Skeletal muscle tissue (tissue), 3 donors: ENCODE measurements at regions not wholly inside any gene's neighbourhood (a gene's known extent, or its start where the extent isn't known, plus 50 kb on each side); places are given as distances from the start of the nearest gene placed in this dataset.

Experiments used
- H3K27ac ChIP-seq: one replicate; pipeline ENCODE4 v1.7.0; 2013; ENCODE audit warnings: mild to moderate bottlenecking, low read depth, low read length, inconsistent platforms
- H3K27me3 ChIP-seq, 3 donors: one replicate each; pipeline ENCODE4 v1.7.0; 2013; ENCODE audit warnings: low read length in 3 of 3; ENCODE audit not compliant: control insufficient read depth in 3 of 3, insufficient read depth in 3 of 3
- H3K36me3 ChIP-seq, 3 donors: one replicate each; pipeline ENCODE4 v1.7.0; 2013; ENCODE audit warnings: low read length in 3 of 3; ENCODE audit not compliant: control insufficient read depth in 3 of 3, insufficient read depth in 3 of 3
- H3K4me1 ChIP-seq, 3 donors: one replicate each; pipeline ENCODE4 v1.7.0; 2013; ENCODE audit warnings: low read length in 3 of 3, mild to moderate bottlenecking in 3 of 3; ENCODE audit not compliant: control insufficient read depth in 3 of 3, insufficient read depth in 3 of 3
- H3K4me3 ChIP-seq, 3 donors: one replicate each; pipeline ENCODE4 v1.7.0; 2013; ENCODE audit warnings: low read length in 3 of 3
- H3K9ac ChIP-seq, 3 donors: one replicate each; pipeline ENCODE4 v1.7.0; 2013; ENCODE audit warnings: low read length in 3 of 3, mild to moderate bottlenecking in 3 of 3, moderate library complexity in 2 of 3, low read depth in 1 of 3
- H3K9me3 ChIP-seq, 3 donors: one replicate each; pipeline ENCODE4 v1.7.0; 2013; ENCODE audit warnings: low read length in 3 of 3; ENCODE audit not compliant: control insufficient read depth in 3 of 3
- donor health status: Osteomylitis.

DNA sequence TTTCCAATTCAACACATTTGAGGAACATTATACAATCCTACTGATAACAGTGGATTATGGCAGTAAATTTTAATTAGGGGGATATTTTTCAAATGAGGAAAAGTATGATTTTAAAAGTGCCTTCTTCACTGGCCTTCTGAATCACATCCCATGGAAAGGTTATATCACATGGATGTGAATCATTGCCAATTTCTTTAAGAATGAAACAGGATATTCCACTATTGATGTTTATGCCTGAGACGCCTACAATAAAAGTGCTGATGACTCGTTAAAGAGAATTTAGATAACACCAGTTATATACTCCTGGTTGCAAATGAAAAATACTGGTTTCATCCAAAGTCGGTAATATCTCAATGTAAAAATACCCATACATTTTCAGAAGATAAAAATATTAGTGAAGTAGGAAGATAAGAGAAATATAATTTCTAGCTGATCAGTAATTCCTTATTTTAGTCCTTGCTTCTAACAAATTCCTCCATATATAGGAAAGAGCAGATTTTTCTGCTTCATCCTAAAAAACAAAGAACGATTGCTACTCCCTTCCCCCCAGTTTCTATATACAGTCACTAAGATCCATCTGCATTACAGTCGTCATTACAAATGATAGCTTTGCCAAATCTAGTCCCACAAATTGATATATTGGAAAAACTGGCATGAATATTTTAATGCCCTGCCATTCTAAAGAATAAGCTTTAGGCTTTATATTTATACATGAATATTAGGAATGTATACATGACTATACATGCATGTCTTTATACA lies 139.5 kb upstream of the SOX5 start:
- Histone ChIP-seq H3K27me3 (no peaks in the 10 kb centered on the region), H3K4me3 (no peak overlapping the region), H3K4me1 (no peaks in the 10 kb centered on the region), H3K9me3 (no peaks in the 10 kb centered on the region), H3K36me3 (no peaks in the 10 kb centered on the region), H3K9ac (no peak overlapping the region), H3K27ac (no peak overlapping the region)

DNA sequence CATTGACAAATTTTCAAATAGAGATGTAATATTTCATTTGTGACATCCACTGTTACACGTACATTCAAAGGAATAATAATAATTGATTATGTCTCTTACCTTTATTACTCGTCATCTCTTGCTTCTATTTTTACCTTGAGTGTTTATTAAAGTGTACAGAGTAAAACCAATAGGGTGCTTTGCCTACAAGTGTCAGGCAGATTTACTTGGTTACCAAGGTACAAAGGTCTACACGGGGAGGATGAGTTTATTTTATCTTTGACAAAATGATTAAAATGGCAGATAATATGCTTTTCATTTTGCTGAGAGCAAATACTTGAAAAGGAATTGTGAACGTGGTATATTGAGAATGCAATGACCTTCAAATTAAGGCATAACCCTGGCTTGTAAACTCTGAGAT lies 137.8 kb upstream of the SOX5 start:
- Histone ChIP-seq H3K4me3 (no peak overlapping the region), H3K36me3 (no peaks in the 10 kb centered on the region), H3K9ac (no peak overlapping the region), H3K27me3 (no peaks in the 10 kb centered on the region), H3K9me3 (no peaks in the 10 kb centered on the region), H3K27ac (no peak overlapping the region), H3K4me1 (no peaks in the 10 kb centered on the region)

DNA sequence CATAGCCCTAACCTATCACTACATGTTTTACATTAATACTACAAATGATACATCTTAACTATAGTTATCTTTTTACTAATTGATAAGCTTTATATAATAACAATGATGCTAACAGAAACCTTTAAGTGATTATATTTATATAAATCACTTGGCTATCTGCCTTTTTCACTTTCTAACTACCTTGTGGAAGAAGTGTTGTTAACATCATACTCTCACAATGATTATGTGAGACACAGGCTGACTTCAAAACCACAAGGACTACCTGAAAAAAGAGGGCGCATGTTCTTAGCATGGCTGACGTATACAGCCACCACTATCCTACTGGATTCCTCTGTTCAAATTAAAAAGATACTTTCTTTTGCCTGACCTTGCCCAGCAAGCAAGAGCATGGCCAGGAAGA lies 135.3 kb upstream of the SOX5 start:
- H3K27ac ChIP-seq: no peak overlapping the region
- no peaks in the 10 kb centered on the region for H3K4me1 ChIP-seq
- no peak overlapping the region for H3K4me3 ChIP-seq
- H3K36me3 ChIP-seq: no peaks in the 10 kb centered on the region
- H3K9me3 ChIP-seq: no peaks in the 10 kb centered on the region
- no peak overlapping the region for H3K9ac ChIP-seq
- no peaks in the 10 kb centered on the region for H3K27me3 ChIP-seq

DNA sequence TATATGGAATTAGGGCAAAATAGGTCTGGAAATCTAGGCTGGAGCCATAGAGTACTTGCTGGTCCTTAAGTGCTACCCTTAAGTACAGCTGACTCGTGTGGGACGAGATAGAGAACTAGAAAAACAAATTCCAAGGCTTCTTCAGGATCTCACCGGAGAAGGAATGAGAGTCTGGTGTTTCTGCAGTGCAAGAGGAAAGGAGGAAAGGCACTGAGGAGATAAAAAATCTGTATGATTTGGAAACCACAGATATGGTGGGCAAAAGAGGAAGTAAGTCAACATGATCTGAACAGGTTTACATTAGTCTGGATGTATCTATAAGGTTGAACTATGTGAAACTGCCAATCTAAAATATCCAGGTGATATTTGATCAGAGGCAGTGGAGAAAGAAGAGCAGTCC lies 134.4 kb upstream of the SOX5 start:
- H3K27ac ChIP-seq: no peak overlapping the region
- H3K27me3 ChIP-seq: no peaks in the 10 kb centered on the region
- no peak overlapping the region for H3K9ac ChIP-seq
- no peak overlapping the region for H3K4me3 ChIP-seq
- no peaks in the 10 kb centered on the region for H3K4me1 ChIP-seq
- H3K9me3 ChIP-seq: no peaks in the 10 kb centered on the region
- no peaks in the 10 kb centered on the region for H3K36me3 ChIP-seq

DNA sequence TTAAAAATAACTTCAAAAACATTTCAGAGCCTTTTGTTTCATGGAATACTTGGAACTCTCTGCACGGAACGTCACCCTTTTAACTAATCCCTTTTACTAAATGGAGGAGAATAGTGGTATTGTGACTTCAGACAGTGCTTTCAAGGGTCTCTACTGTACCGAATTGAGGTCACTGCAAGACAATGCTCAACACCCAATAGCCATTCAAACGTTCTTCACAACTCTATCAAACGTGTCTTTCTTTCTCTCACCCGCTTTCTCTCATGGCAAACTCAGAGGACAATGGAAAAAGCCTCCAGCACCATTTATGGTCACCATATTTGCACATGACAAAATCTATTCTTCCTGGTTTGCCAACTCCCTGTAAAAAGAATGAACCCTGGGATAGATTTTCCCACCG lies 132.1 kb upstream of the SOX5 start:
- no peaks in the 10 kb centered on the region for H3K27me3 ChIP-seq
- no peaks in the 10 kb centered on the region for H3K36me3 ChIP-seq
- no peak overlapping the region for H3K9ac ChIP-seq
- H3K9me3 ChIP-seq: peaks cover 0 to 2% (median 0%) of the 10 kb centered on the region in 3 donors
- no peak overlapping the region for H3K4me3 ChIP-seq
- H3K27ac ChIP-seq: no peak overlapping the region
- no peaks in the 10 kb centered on the region for H3K4me1 ChIP-seq

DNA sequence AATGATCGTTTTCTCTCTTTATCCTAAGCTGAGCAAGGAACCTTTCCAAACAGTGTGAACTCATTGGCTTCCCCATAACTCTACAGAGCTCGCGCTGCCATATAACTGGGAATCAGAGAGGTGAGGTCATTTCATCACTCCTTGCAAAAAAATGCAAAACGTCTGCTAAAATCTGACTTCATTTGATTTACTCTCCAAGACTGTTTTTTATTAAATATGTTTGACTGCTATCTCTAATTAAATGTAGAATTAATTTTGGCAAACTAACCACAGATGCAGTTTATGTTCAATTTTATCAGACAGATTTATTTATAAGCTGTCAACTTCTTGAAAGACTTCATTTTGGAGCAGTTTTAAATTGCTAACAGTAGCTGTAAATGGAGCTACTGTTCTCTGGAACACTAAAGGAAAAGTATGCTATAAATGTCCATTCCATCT lies 131.6 kb upstream of the SOX5 start:
- no peak overlapping the region for H3K4me3 ChIP-seq
- H3K9ac ChIP-seq: no peak overlapping the region
- H3K27me3 ChIP-seq: no peaks in the 10 kb centered on the region
- H3K27ac ChIP-seq: no peak overlapping the region
- peaks cover 0 to 2% (median 0%) of the 10 kb centered on the region in 3 donors for H3K9me3 ChIP-seq
- H3K4me1 ChIP-seq: no peaks in the 10 kb centered on the region
- no peaks in the 10 kb centered on the region for H3K36me3 ChIP-seq

DNA sequence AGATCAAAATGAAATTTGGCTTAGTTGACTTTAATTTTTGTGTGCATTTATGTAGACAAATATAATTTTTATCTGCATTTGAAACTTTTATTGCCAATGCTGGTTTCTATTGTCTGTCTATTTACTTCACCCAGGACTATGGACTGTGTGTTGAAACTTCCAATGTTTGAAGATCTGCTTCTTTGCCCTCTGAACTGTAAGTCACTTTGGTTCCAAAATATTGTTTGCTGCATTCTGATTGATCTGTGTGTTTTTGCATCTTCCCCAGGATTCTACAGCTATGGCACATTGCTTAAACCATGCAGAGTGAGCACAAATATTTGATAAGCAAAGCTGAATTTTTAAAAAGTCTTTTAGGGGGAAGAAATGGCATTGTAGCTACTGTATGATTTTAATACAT lies 131.0 kb upstream of the SOX5 start:
- Histone ChIP-seq H3K27me3 (no peaks in the 10 kb centered on the region), H3K4me1 (no peaks in the 10 kb centered on the region), H3K4me3 (no peak overlapping the region), H3K9ac (no peak overlapping the region), H3K27ac (no peak overlapping the region), H3K36me3 (no peaks in the 10 kb centered on the region), H3K9me3 (peaks cover 0 to 2% (median 0%) of the 10 kb centered on the region in 3 donors)

DNA sequence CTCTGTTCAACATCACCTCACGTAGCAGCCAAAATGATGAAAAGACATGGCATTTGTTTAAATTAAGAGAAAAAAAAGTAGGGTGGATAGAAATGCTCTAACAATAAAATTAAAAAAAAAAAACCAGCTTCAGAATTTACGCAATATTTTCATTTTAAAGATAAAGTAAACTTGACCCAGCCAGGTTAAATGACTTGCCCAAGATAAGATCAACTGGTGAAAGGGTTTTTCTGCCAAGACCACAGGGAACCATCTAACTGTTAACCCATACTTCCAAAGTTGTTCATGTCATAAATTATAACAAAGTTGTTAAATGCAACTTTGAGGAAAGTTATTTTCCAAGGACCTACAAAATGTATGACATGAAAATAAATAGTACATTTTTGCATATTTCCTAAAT lies 129.6 kb upstream of the SOX5 start:
- Histone ChIP-seq H3K27ac (no peak overlapping the region), H3K9me3 (peaks cover 0 to 2% (median 0%) of the 10 kb centered on the region in 3 donors), H3K4me1 (no peaks in the 10 kb centered on the region), H3K4me3 (no peak overlapping the region), H3K27me3 (no peaks in the 10 kb centered on the region), H3K36me3 (no peaks in the 10 kb centered on the region), H3K9ac (no peak overlapping the region)

DNA sequence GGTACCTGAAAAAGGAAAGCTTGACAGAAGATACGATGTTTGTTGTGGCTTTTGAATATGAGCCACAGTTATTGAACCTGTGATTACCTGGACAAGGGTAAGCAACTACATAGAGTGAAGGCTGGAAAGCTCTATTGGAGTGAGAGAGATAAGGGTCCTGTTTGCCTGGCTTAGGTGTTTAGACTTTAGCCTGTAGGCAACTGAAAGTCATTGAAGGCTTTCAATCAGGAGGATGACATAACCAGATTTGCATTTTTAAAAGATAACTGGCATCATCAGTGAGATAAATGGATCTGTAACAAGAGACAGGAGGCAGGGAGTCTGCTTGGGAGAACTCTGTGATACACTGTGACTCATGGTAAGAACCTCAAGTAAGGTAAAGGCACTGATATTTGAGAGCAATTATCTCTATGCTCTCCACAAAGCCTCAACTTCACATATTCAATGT lies 128.9 kb upstream of the SOX5 start:
- H3K9me3 ChIP-seq: peaks cover 0 to 2% (median 0%) of the 10 kb centered on the region in 3 donors

DNA sequence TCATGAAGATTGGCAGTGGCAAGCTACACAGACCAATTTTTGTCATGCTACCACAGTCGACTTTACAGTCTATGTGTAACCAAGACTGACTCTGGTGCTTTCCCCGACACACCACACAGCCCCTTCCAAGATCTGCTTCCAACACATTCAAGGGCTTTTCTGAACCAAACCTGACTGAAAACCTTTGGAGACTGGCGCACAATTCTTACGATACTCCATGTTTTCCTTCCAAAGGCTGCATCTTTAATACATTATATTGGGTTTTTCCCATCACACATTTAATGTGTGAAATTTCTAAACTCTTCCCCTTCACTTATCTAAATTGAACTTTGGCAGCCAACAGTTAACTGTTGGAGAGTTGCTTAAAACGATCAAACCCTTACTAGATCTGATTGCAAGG lies 127.7 kb upstream of the SOX5 start:
- H3K9ac ChIP-seq: no peak overlapping the region
- H3K4me3 ChIP-seq: no peak overlapping the region
- H3K9me3 ChIP-seq: peaks cover 0 to 2% (median 0%) of the 10 kb centered on the region in 3 donors
- H3K36me3 ChIP-seq: no peaks in the 10 kb centered on the region
- H3K4me1 ChIP-seq: no peaks in the 10 kb centered on the region
- no peak overlapping the region for H3K27ac ChIP-seq
- H3K27me3 ChIP-seq: no peaks in the 10 kb centered on the region

More for the DNA sequence above, 128.9 kb upstream of the SOX5 start:
- Histone ChIP-seq H3K9ac (no peak overlapping the region), H3K27me3 (no peaks in the 10 kb centered on the region), H3K27ac (no peak overlapping the region), H3K4me1 (no peaks in the 10 kb centered on the region), H3K36me3 (no peaks in the 10 kb centered on the region), H3K4me3 (no peak overlapping the region)
